ENCODE measurements at regions not wholly inside any gene's neighbourhood (a gene's known extent, or its start where the extent isn't known, plus 50 kb on each side); places are given as distances from the start of the nearest gene placed in this dataset.

DNA sequence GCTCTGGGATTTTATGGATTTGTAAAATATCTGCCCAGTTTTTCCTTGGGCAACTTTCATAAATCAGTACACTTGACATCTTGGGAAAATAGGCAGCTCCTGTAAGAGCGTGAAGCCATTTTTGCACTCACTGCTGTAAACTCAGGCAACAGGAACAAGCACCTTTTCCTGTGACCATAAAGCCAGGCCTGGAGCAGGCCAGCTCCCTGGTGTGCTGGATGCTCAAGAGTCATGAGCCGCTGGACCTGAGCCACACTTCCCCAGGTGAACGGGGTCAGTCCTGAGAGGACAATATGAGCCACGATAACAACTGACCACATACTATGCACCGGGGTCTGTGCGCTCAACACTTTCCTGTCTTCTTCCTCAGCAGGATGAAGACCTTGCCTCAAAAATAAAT, 158.2 kb downstream of the NUP210 start:
- TF ChIP-seq POLR2A (IDR thresholded peaks at IDR 0.05) = no peak
- TF ChIP-seq, protein P1, sequence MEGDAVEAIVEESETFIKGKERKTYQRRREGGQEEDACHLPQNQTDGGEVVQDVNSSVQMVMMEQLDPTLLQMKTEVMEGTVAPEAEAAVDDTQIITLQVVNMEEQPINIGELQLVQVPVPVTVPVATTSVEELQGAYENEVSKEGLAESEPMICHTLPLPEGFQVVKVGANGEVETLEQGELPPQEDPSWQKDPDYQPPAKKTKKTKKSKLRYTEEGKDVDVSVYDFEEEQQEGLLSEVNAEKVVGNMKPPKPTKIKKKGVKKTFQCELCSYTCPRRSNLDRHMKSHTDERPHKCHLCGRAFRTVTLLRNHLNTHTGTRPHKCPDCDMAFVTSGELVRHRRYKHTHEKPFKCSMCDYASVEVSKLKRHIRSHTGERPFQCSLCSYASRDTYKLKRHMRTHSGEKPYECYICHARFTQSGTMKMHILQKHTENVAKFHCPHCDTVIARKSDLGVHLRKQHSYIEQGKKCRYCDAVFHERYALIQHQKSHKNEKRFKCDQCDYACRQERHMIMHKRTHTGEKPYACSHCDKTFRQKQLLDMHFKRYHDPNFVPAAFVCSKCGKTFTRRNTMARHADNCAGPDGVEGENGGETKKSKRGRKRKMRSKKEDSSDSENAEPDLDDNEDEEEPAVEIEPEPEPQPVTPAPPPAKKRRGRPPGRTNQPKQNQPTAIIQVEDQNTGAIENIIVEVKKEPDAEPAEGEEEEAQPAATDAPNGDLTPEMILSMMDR (IDR thresholded peaks at IDR 0.05) = no peak

Data from uterus (tissue), 2 donors.